HG02981 (cell line): ENCODE measurements at regions not wholly inside any gene's neighbourhood (a gene's known extent, or its start where the extent isn't known, plus 50 kb on each side); places are given as distances from the start of the nearest gene placed in this dataset.
"Not testable (repeated sequence)": the region's sequence is repeated elsewhere in the genome, so short reads cannot be mapped to it uniquely, and the experiment has no call there.

Source experiments
- ATAC-seq: cut with Tn5 transposase; IDR thresholded peaks from one replicate; pipeline ENCODE4 v1.9.1; 2021; ENCODE audit warnings: mild to moderate bottlenecking, moderate library complexity; ENCODE audit not compliant: unreplicated experiment

GRCh38 chr3:169029674-169030285, 633.7 kb downstream of the MECOM start:
- no peak for ATAC-seq

DNA sequence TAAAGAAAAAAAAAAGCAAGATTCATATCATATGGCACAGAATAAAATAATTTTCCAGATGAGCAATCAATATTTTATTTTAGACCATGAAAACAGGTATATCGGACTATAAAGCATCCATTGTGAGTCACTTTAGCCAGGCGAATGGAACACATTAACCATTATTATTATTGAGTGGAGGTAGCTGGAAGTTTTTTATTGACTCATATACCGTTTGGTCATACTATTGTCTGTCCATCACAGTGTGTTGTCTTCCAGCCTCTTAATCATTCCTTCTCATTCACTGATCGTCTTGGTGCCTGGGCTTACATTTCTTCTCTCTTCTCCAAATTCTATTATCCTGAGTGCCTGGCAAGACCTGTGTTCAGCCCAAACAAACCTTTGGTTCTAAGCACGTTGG, 634.8 kb downstream of the MECOM start:
- ATAC-seq = no peak

DNA sequence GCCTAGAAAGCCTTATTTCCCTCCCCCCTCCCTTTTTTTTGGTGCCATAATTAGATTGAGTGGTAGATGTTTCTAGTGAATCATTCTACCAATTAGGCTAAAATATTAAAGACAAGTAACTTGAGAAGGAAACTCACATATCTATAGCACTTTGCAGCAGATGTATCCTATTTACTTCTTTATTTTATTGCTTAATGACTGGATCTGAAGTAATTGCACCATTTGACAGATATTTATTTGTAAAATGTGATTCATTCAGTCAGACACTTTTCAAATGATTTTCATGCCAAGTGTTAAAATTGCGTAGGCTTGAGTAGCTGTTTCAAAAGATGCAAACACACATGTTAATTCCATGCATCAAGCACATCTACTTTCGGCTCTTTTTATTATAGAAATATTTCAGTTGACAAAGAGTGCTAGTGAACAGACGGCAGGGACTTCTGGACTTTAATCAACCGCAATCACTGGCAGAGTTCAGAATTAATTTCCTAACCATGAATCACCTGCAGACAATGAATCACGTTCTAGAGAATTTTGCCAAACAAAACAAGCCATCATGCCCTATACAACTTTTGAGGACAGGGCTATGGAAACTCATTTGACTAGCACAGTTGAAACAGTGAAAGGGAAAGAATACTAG, 636.8 kb downstream of the MECOM start:
- no peak for ATAC-seq

DNA sequence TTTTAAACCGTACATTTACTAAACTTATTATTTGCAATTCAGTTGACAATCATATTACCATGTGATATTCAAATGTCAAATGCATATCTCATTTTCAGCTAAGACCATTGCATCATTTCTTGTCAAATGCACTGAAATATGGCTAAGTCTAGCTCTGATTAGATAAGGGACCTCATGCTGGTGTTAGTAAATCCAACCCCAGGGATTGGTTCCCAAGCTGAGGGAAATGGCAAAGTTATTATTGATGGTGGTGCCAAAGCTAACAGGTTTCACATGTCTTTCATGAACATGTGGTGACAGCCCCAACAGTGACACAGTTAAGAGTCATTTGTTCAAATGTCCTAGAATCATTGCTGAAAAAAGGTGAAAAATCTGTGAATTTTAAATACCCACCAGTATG, 641.1 kb downstream of the MECOM start:
- ATAC-seq = no peak

DNA sequence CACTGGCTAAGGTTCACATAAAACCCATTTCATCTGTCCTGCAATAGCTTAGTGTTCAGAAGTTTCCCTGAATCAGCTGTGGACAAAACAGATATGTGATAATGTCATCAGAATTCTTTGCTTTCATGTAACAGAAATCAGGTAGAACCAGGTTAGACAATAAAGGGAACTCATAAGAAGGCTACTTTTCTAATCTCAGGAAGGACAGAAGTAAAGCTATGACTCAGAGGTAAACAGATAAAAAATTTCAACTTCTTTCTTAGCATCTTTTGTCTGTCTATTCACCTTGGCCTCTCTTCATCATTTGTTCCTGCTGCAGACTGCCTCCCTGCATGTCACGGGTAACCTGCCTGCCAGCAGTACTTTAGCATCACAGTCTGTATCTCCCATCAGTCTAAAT, 643.1 kb downstream of the MECOM start:
- ATAC-seq = no peak

- no peak for ATAC-seq
Observed at GRCh38 chr3:169009453-169009852, 654.1 kb downstream of the MECOM start.

DNA sequence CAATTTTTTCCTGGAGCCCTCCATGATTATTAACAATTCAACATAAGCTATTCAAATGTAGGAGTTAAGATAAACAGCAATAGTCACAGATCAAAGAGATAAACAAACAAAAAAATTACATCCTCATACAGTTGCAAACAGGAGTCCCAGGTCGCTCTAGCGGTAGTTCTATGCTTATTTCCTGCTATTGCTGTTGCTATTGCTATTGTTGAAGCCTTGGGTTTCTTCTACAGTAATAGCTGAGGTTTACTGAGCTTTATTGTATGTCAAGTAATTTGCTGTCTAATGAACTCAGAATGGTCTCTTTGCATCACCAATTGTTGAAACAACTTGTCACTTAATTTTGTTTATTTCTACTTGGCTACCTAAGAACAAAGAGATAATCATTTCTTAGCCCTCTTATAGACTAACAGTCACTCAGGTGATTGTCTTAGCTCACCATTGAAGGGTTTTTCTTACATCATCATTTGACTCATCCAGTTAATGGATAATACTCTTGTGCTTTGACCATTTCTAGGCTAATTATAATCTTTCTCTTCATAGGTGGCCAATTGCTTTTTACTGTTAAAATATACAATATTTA, 654.6 kb downstream of the MECOM start:
- no peak for ATAC-seq

DNA sequence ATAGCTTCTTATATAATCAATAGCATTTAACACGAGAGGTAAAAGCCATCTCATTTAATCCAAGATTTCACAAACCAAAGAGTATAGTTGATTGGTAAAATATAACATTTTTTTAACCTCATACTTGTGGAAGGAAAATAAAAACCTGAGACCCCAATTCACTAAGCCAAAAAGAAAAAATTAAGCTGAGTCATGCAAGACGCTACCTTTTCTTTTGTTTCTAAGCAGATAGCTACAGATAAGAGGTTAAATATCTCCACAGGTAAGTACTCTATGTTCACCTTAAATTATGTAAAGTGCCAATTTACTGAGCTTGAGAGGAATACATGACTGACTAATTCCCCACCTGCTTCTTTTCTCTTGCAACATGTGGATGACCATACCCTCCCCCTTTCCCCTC, 656.4 kb downstream of the MECOM start:
- ATAC-seq = no peak

GRCh38 chr3:169006398-169006797, 657.1 kb downstream of the MECOM start:
- not testable (repeated sequence) for ATAC-seq

DNA sequence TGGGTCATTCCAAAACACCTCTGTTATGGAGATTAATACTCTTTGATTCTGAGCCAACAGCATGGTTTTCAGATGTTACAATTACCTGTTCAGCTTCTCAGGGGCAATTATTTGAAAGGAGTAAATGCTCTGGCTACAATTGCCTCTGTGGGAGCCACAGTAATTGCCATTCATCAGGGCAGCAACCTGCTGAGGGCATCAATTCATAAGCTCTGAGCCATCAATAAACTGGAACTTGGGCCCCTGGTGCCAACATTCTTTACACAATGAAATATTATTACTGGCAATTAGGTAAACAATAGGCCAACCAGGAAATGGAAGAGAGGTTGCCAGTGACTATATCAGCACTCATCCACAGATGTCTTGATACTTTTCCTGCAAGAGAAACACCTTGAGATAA, 660.8 kb downstream of the MECOM start:
- no peak for ATAC-seq

DNA sequence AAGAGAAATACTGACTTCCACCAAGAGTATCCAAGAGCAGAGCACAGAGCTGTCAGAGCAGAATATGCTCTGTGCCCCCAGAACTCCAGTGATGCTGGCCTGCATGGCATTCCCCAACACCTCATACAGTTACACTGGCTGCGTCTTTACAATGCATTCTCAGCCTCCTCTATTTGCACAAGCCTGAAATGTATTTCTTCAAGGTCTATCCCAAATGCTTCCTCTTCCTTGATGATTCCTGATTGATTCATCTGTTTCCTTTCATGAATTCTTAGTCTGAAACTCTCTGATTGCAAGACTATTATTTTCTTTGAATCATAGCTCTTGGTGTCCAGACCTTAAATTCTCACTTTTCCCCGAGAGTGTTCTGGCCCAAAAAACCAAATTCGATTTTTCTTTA, 664.7 kb downstream of the MECOM start:
- ATAC-seq = no peak

DNA sequence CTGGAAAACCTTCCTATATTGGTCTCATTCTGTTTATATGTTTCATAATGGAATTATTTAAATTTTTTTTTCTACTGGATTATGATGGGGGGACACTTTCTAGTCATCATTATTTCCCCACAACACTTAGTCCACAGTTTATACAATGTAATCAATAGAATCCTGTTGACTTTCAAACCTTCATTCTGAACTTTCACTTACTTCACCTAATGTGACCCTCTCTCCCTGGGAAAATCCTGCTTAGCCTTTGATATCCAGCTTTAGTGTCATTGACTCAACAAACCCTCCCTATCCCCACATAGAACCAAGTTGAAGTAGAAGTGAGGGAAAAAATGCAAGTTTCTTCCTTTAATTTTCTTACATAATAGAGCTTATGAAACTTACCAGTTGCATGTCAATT, 666.0 kb downstream of the MECOM start:
- no peak for ATAC-seq

GRCh38 chr3:168996622-168997021, 666.9 kb downstream of the MECOM start:
- ATAC-seq = no peak

- no peak for ATAC-seq
Observed at GRCh38 chr3:168995129-168995528, 668.4 kb downstream of the MECOM start.

DNA sequence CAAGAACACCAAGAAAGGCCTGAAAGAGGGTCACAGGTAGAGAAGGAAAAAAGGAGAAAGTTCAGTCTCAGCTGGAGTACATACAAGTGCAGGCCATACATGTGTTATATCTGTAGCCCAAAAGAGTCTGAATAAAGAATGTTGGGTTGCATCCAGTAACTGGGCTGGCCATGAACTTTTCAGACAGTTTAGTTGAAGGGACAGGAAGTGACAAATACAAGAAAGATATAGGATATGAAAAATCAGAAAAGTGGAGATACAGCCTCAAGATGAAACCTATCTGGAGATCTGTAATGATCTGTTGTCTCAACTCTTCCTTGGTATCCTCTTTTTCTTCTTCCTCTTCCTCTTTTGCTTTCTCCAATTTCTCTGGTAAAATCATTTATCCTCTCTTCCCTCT, 671.7 kb downstream of the MECOM start:
- ATAC-seq = no peak

DNA sequence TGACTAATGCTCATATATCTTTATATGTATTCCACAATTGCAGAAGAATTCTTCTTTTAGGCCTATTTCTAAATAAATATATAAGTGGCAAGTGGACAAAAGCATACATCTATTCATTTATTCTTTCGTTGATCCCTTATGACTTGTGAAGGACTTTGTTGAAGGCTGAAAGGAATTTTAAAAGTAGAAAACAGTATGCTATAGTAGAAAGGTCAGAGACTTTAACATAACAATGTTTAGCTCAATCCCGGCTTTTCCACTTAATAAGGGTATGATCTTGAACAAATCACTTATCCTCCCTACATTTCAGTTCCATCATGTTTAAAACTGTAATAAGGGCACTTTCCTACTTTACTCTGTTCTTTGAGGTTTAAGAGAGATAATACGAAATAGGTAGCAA, 672.9 kb downstream of the MECOM start:
- ATAC-seq = no peak

- no peak for ATAC-seq
Observed at GRCh38 chr3:168990134-168990533, 673.4 kb downstream of the MECOM start.

GRCh38 chr3:168989396-168989795, 674.1 kb downstream of the MECOM start:
- ATAC-seq = no peak

DNA sequence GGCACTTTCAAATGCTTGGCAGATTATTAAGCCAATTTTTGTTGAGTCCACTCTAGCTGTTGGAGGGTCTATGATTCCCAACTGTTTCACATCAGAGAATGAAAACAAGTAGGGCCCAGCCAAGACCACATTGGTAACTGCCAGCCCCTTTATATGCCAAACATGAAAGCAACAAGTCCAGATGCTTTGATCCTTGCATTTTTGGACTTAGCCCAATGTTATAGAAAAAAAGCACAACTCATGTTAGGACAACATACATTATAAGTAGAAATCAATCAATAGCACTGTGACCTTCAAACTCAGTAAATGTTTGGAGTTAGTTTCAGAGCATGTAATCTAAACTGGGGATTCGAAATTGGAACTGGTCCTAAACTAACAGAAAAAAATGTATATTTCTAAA, 674.7 kb downstream of the MECOM start:
- ATAC-seq = no peak

- no peak for ATAC-seq
Observed at GRCh38 chr3:168984872-168985271, 678.6 kb downstream of the MECOM start.

GRCh38 chr3:168983046-168983445, 680.5 kb downstream of the MECOM start:
- no peak for ATAC-seq

DNA sequence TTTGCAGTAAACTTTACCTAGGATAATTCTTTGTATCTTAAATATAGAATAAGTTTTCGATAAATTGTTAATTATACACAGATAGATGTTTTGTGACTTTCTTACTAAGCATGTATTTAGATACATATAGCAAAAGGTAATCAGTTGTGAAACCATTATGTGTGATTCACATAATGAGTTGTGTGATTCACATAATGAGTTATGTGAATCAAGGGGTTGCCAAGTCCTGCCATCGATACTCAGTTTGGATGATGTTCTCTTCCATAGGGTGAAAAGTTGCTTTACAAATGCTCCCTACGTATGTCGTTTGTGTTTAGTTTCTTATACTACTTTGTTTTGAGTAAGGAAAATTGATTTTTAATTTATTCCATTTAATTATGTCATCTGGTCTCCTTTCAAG, 682.1 kb downstream of the MECOM start:
- no peak for ATAC-seq
